H7 (cell line): ENCODE measurements at regions not wholly inside any gene's neighbourhood (a gene's known extent, or its start where the extent isn't known, plus 50 kb on each side); places are given as distances from the start of the nearest gene placed in this dataset.

Experiments
- DNase-seq: peaks from one replicate; pipeline ENCODE4 v3.0.0; 2012
- H3K27me3 ChIP-seq: 2 replicates; pipeline ENCODE4 v1.6.0; 2011; ENCODE audit warnings: mild to moderate bottlenecking, low read length; ENCODE audit not compliant: control insufficient read depth, insufficient read depth
- H3K36me3 ChIP-seq: replicated peaks from 2 replicates; pipeline ENCODE4 v1.5.1; 2011; ENCODE audit warnings: low read length; ENCODE audit not compliant: control insufficient read depth, insufficient read depth
- H3K4me3 ChIP-seq: 2 replicates; pipeline ENCODE4 v1.5.1; 2011; ENCODE audit warnings: low read depth, mild to moderate bottlenecking, control low read depth, low read length, moderate library complexity; ENCODE audit not compliant: insufficient read depth

- H3K27me3 ChIP-seq: no peaks in the 10 kb centered on the region
- H3K4me3 ChIP-seq: no peak overlapping the region
- no peaks in the 10 kb centered on the region for H3K36me3 ChIP-seq
- DNase-seq: no peak
Measured at GRCh38 chr12:93158065-93158843, 219.5 kb upstream of the NUDT4 start.

- no peak for DNase-seq
- peaks cover 7% of the 10 kb centered on the region; the same call in 1 of the 2 replicates for H3K27me3 ChIP-seq
- H3K4me3 ChIP-seq: no peak overlapping the region
- no peaks in the 10 kb centered on the region for H3K36me3 ChIP-seq
Measured at GRCh38 chr12:93163260-93164036, 214.3 kb upstream of the NUDT4 start.

- no peak for DNase-seq
- Histone ChIP-seq H3K27me3 (peaks cover 7% of the 10 kb centered on the region; the same call in 1 of the 2 replicates), H3K36me3 (no peaks in the 10 kb centered on the region), H3K4me3 (no peak overlapping the region)
Measured at GRCh38 chr12:93164103-93164880, 213.4 kb upstream of the NUDT4 start.

GRCh38 chr12:93165384-93165932, 212.3 kb upstream of the NUDT4 start:
- no peaks in the 10 kb centered on the region for H3K36me3 ChIP-seq
- no peak overlapping the region for H3K4me3 ChIP-seq
- DNase-seq: no peak
- peaks cover 7% of the 10 kb centered on the region; the same call in 1 of the 2 replicates for H3K27me3 ChIP-seq

GRCh38 chr12:93166541-93167307, 211.0 kb upstream of the NUDT4 start:
- no peak for DNase-seq
- Histone ChIP-seq H3K27me3 (peaks cover 7% of the 10 kb centered on the region; the same call in 1 of the 2 replicates), H3K4me3 (no peak overlapping the region), H3K36me3 (no peaks in the 10 kb centered on the region)

GRCh38 chr12:93167331-93167730, 210.4 kb upstream of the NUDT4 start:
- peaks cover 7% of the 10 kb centered on the region; the same call in 1 of the 2 replicates for H3K27me3 ChIP-seq
- DNase-seq: no peak
- H3K4me3 ChIP-seq: no peak overlapping the region
- no peaks in the 10 kb centered on the region for H3K36me3 ChIP-seq

- H3K27me3 ChIP-seq: peaks cover 7% of the 10 kb centered on the region; the same call in 1 of the 2 replicates
- peak; percentile 25 for DNase-seq
- no peak overlapping the region for H3K4me3 ChIP-seq
- no peaks in the 10 kb centered on the region for H3K36me3 ChIP-seq
Measured at GRCh38 chr12:93167841-93168492, 209.8 kb upstream of the NUDT4 start.

- no peaks in the 10 kb centered on the region for H3K36me3 ChIP-seq
- no peak for DNase-seq
- peaks cover 7% of the 10 kb centered on the region; the same call in 1 of the 2 replicates for H3K27me3 ChIP-seq
- H3K4me3 ChIP-seq: no peak overlapping the region
Measured at GRCh38 chr12:93168751-93169150, 209.0 kb upstream of the NUDT4 start.

GRCh38 chr12:93169536-93169935, 208.2 kb upstream of the NUDT4 start:
- H3K36me3 ChIP-seq: no peaks in the 10 kb centered on the region
- DNase-seq: no peak
- H3K4me3 ChIP-seq: no peak overlapping the region
- peaks cover 7% of the 10 kb centered on the region; the same call in 1 of the 2 replicates for H3K27me3 ChIP-seq

GRCh38 chr12:93170928-93171327, 206.8 kb upstream of the NUDT4 start:
- Histone ChIP-seq H3K27me3 (peaks cover 7% of the 10 kb centered on the region; the same call in 1 of the 2 replicates), H3K36me3 (no peaks in the 10 kb centered on the region), H3K4me3 (no peak overlapping the region)
- DNase-seq: no peak

GRCh38 chr12:93173178-93173957, 204.4 kb upstream of the NUDT4 start:
- no peak overlapping the region for H3K4me3 ChIP-seq
- DNase-seq: no peak
- no peaks in the 10 kb centered on the region for H3K36me3 ChIP-seq
- no peaks in the 10 kb centered on the region for H3K27me3 ChIP-seq

- H3K36me3 ChIP-seq: no peaks in the 10 kb centered on the region
- no peak overlapping the region for H3K4me3 ChIP-seq
- H3K27me3 ChIP-seq: no peaks in the 10 kb centered on the region
- no peak for DNase-seq
Measured at GRCh38 chr12:93174048-93174447, 203.7 kb upstream of the NUDT4 start.

- no peak for DNase-seq
- Histone ChIP-seq H3K27me3 (no peaks in the 10 kb centered on the region), H3K36me3 (no peaks in the 10 kb centered on the region), H3K4me3 (no peak overlapping the region)
Measured at GRCh38 chr12:93174473-93174872, 203.3 kb upstream of the NUDT4 start.
